Activated CD4-positive, alpha-beta T cell treated with anti-CD3 and anti-CD28 coated beads for 1 hour (primary cell): ENCODE measurements at regions not wholly inside any gene's neighbourhood (a gene's known extent, or its start where the extent isn't known, plus 50 kb on each side); places are given as distances from the start of the nearest gene placed in this dataset.
"Not testable (repeated sequence)": the region's sequence is repeated elsewhere in the genome, so short reads cannot be mapped to it uniquely, and the experiment has no call there.

Experiments used
- DNase-seq: peaks from one replicate; pipeline ENCODE4 v3.0.0-alpha.2; 2020

DNA sequence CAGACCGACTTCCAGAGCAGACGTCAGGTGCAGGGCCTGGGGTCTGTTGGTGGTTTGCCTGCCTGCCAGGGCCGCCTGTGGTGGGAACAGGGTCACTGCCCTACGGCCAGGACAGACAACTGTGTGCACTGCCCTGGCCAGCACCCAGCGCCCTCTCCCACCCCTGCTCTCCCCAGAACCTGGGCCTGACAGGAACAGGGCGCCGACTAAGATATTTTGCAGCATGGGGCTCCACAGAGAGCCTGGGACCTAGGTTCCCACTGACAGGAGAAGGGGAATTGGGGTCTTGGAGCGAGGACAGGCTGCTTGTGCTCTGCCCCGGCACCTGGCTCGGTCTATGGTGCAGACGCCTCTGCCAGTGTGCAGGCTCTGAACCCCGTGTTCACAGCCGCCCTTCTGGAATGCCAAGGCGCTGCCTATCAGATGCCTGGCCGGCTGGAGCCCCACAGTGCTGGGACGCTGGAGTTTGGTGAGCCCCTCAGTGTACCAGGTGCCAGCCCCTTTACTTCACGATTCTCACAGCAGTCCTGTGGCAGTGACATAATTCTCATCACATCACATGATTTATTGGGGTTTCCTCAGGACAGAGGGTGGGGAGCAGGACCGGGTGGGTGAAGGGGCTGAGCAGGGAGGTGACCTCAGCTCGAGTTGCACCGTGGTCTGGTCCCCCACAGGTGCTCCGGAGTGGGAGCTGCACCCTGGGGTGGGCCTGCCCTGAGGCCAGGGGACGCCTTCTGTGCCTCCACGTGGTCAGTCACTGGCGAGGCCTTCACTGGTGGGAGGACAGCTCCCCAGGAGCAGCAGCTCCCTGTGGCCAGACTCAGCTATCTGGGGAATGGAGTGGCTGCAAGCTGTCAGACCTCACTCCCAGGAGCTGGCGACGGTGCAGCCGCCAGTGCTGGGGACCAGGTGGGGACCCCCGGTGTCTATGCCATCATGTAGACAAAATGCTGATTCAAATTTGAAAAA lies 113.8 kb upstream of the LRPAP1 start:
- DNase-seq, result no peak

DNA sequence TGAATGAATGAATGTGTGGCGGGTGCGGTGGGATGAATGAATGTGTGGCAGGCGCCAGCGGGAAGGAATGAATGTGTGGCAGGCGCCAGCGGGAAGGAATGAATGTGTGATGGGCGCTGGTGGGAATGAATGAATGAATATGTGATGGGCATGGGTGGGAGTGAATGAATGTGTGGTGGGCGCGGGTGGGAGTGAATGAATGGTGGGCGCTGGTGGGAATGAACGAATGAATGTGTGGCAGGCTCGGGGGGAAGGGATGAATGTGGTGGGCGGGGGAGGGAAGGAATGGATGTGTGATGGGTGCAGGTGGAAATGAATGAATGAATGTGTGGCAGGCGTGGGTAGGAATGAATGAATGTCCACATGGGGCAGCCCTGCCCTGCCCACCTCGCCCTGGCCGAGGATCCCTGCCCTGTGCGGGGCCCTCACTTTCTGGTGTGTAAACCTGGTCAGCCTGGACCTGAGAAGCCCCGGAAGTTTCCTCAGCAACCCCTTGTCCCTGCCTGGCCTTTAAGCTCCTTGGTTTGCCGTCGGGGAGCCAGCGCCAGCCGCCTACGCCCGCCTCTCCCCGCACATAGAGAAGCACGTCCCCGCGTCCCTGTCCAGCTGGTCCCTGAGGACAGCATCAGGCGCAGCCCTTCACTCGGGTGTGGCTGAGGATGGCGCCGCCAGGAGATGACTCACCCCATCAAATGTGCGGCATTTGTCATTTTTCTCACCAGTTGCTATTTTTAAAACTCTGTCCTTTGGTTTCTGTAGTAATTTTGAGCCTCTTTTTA lies 112.8 kb upstream of the LRPAP1 start:
- no peak for DNase-seq

DNA sequence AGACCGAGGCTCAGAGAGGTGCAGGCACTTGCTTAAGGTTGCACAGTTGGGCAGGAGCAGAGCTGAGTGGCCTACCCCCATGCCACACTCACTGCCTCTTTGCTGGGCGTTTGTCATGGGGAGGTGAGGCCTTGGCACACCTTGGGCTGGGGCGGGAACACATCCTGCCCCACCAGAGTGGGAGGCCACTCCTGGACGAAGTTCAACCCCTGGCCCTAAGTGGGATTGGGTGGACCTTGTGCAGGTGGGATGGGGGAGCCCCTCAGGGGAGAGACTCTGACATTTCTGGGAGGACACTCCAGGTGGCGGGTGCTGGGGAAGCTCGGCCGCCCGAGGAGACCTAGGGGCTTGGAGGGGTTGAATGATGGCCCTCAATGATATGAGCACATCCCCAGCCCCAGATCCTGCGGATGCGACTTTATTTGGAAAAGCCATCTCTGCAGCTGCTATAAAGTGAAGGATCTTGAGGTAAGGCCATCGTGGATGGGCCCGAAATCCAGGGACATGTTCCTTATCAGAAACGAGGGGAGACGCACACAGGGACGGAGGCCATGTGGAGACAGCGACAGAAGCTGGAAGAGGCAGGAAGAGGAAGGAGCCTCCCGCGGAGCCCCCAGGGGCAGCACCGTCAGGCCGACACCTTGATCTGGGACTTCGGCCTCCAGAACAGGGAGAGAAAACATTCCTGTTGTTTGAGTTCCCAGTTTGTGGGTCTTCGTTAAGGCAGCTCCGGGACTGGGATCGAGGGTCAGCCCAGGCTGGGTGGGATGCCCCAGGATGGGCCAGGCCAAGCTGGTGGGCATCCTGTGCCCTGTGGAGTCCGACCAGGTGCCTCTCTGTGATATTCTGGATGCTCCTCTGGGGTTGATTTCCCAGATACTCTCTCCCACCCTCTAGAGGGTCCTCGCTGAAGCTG lies 111.6 kb upstream of the LRPAP1 start:
- no peak for DNase-seq

DNA sequence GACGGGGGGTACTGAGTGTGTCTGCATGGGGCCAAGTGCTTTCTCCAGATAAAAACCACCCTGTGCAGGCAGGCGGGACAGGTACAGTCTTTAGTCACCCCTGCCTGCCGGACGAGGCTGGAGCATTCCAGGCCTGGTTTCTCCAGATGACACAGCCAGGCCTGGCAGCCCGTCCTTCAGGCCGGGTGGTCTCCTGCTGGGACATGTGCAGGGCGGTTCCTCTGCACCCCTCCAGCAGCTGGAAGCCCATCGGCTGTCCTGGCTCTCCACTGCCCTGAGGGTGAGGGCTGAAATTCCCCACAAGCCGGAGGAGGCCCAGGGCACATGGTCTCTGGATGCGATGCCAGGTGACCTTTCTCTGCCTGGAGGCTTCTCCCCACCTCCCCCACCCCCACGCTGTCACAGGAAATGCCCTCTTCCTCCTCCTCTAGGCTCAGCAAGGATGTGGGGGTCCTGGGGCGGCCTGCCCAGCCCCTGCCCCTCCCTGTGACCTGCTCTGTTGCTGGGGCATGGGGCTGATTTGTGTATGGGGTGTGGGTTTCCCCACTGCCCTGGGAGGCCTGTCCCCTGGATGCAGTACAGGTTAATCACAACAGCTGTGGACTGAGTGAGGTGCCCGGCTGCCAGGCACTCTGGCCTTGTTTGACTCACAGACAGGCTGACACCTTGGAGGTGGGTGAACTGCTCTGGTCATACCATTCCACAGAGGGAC lies 110.7 kb upstream of the LRPAP1 start:
- no peak for DNase-seq

DNA sequence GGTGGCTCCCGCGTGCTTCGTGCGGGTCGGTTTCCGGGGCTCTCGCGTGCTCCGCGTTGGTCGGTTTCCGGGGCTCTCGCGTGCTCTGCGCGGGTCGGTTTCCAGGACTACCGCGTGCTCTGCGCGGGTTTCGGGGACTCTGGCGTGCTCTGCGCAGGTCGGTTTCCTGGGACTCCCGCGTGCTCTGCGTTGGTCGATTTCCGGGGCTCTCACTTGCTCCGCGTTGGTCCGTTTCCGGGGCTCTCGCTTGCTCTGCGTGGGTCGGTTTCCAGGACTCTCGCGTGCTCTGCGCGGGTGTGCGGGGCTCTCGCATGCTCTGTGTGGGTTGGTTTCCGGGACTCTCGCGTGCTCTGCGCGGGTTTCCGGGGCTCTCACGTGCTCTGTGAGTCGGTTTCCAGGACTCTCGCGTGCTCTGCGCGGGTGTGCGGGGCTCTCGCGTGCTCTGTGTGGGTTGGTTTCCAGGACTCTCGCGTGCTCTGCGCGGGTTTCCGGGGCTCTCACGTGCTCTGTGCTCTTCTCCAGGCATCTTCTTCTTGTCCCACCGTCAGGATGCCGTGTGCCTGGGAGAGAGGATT lies 109.9 kb upstream of the LRPAP1 start:
- no peak for DNase-seq

DNA sequence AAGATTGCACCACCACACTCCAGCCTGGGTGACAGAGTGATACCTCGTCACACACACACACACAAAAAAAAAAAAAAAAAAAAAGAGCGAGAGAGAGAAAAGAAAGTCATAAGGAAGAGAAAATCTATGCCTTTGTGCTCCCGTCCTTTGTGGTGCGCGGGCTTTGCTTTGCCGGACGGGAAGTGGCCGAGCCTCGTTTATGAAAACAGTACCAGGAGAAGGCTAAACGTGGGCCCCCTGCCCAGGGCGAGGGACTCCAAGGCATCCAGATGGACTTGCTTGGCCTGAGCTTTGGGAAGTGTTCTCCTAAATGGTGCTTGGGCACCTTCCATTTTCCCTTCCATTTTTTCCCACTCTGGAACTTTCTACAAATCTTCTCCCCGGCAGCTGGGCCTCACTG lies 109.3 kb upstream of the LRPAP1 start:
- DNase-seq, result no peak

DNA sequence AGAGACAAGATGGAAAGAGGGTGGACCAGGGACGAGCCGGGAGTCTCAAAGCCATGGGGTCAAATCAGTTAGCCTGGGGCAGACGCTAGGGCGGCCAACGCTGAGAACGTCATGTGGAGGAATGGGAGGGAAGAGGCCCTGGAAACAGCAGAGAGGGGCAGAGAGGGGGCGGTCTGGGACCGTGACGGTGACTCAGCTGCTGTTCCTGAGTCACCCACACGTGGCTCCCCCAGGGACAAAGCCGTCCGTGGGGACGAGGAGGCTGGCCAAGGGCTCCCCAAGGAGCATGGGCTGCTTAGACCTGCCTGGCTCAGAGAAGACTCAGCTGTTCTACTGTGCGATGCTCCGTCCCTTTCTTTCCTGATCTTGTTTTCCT lies 108.4 kb upstream of the LRPAP1 start:
- DNase-seq, result no peak

DNA sequence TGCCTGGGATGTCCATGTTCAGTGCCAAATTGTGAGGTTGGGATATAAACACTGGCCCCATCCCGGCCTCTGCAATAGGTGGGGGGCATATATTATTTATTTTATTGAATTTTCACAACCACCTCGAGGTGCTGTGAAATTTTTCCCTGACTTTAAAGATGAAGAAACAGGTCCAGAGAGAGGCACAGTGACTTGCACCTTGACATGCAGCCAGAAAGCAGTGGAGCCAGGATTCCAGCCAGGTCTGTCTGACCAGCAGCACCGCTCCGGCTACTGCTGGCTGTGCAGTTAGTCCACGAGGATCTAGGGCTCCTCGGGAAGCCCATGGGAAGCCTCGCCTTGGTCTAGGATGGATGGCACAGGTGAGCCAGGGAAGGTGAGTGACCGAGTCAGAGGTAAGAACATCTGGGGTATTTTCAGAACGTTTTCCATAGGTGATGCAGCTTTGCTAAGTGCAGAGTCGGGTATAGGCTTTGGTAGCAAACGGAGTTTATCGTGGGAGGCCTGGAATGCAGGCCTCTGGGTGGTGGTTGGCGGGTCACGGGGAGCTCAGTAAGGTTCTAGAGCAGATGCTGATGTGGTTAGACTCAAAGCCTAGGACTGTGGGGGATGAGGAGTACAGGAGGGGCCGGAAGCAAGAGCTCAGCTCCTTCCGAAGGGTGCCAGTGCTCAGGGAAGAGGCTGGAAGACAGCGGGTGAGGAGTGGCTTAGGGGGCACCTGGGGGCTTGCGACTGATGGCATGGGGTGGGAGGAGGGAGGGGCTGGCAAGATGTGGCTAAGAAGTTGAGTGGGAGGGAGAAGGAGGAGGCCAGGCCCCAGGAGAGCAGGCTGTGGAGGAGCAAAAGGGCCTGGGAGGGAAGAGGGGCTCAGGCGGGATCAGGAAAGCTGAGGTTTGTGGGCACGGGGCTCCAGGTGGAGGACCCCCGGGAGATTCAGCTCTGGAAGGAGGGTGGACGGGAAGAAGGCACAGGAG lies 107.7 kb upstream of the LRPAP1 start:
- no peak for DNase-seq

DNA sequence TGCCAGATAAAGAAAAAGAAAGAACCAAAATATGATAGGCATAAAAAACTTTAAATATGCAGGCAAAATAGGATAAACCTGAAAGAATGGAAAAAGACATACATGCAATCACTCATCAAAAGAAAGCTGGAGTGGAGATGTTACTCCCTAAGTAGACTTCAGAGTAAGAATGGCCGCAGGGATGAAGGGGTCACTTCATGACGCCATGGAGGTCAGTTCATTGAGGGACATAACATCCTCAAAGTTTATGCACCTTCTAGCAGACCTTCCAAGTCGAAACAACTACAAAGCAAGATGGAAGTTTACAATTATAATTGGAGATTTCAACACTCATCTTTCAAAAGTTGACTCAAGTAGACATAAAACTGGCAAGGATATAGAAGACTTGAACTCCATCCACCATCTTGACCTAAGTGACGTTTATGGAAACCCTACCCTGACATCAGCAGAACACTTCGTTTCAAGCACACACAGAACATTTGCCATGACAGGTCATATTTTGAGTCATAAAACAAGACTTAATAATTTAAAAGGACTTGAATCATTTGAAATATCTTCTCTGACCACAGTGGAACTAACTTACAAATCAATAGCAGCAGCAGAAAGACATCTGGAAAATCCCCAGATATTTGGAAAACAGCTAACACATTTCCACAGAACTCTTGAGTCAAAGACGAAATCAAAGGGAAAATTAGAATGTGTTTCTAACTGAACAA lies 106.0 kb upstream of the LRPAP1 start:
- DNase-seq, result no peak

DNA sequence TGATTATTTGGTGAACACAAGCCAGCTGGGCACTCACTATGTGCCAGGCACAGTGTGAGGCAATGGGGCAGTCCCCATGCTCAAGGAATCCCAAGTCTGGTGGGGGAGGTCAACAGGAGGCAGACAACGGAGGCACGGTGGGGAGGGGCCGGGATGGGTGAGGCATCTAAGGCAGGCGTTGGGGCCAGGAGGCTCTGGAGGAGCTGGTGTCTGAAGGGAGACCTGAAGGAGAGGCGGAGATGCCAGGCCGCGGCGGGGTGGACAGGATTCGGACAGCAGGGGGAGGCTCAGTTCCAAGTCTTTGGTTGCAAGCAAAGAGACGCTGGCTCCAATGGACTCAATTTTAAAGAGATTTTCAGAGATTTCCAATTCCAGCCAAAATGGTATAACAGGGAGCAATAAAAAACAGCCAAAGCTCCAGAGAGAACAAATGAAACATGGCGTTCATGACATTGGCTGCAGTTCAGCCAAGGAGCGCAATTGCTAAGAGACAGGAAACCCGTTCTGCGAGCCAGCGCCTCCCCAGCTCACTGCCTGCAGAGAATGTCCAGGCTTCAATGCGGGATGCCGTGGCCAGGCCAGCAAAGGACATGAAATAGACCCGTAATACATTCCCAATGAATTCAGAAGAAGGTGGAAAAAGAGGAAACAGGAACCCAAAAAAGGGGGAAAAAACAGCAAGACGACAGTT lies 105.2 kb upstream of the LRPAP1 start:
- DNase-seq, result no peak

DNA sequence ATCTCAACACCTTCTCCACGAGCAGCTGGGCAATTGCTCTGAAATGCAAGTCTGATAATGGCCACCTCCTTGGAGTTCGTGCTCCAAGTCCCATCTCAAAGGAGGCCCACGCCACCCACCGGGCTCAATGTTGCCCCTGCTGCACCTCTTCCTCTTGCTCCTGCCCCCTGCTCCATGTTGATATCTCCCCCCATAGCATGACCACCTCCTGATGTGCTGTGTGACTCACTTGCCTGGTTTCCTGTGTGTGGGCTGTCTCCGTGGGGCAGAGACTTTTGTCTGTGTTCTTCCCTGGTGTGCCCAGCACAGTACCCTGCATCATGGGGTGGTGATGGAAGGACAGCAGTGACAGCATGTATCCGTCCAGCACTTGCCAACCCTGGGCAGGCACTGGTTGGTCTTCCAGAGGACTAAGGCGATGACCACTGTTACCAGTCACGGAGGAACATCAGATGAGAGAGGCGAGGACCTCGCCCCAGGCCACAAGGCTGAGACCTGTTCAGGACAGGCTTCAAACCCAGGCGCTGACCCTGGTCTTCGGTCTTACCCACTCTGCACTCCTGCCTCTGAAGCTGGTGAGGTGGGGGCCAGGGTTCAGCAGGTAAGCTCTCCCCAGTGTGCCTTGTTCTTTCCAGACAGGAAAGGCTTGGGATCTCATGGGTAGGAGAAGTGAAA lies 104.6 kb upstream of the LRPAP1 start:
- no peak for DNase-seq

DNA sequence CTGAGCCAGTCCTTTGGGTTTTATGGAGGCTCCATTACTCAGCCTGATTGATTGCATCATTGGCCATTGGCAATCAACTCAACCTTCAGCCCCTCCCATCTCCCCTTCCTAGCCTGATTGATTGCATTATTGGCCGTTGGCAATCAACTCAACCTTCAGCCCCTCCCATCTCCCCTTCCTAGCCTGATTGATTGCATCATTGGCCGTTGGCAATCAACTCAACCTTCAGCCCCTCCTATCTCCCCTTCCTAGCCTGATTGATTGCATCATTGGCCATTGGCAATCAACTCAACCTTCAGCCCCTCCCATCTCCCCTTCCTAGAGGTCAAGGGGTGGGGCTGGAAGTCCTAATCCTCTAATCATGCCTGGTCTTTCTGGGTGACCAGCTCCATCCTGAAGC lies 103.8 kb upstream of the LRPAP1 start:
- DNase-seq, result not testable (repeated sequence)

DNA sequence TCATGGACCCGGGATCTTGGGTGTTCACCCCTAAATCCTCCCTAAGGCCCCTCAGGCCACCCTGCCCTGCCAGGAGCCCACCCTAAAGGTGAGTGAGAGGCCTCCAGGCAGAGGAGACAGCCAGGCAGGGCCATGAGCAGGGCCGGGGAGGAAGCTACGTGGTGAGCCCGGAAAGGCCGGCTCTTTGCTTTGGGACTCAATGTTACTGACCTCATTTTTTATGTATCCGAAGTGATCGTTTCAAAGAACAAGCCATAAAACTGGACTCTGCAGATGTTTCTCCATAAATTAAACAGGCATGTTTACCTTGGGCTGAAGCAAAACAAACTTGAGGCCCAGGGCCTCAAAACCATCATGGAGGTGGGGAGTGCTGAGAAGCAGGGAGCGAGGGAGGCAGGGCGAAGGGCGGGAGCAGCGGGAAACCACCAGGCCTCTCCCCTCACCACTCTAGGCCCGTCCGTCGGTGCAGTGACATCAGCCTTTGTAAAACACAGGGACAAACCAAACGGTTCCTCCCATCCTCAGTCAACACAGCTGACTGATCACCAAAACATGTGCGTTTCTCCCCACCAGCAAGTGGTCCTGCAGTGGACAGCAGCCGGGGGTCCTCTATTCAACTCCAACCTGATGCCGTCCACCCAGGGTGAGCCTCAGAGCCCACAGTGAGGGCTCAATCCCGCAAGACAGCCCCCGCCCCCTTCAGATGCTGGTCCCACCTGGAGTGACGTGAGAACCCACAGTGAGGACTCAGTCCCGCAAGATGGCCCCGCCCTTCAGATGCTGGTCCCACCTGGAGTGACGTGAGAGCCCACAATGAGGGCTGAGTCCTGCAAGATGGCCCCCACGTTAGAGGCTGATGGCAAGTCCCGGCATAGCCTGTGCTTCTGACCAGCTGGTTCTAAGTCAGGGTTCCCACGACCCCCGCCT lies 102.9 kb upstream of the LRPAP1 start:
- no peak for DNase-seq

DNA sequence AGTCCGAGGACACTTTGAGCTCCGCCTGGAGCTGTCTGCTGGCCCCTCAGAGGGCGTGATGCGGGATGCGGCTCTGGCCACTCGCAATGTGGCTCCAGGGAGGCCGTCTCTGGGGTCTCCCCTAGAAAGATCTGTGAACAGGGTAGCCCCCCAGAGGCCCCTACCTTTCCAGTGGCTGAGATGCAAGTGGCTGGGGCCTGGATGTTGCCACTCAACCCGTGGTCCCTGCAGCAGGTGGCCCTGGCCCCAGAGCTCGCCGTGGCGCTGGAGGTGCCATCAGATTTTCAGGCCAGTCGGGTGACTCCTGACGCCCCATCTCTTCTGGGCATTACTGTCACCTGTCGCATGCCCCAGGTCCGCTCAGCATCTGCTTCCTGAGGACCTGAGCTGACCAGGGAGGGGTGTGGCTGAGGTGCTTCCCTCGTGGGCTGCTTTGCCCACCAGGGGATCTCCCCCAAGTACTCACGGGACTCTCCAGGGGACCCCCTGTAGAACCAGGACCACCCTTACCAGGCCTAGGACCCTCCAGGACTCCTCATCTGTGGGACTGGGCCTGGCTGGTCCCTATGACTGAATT lies 102.1 kb upstream of the LRPAP1 start:
- no peak for DNase-seq

DNA sequence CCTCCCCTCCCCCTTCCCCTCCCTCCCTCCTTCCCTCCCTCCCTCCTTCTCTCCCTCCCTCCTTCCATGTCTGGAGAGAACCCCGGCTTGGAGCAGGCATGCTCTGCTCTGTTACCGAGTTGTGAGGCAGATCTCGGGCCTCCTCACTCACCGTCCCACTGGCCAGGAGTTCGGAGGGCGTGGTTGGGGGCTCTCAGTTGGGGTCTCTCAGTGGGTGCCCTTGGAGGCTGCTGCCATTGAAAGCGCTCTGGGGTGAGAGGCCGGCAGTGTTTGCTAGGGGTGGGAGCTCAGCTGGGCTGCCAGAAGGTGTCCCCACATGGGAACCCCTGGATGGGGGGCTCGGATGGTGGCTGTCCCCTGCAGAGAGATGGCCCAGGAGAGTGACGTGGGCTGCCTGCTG lies 101.1 kb upstream of the LRPAP1 start:
- not testable (repeated sequence) for DNase-seq

DNA sequence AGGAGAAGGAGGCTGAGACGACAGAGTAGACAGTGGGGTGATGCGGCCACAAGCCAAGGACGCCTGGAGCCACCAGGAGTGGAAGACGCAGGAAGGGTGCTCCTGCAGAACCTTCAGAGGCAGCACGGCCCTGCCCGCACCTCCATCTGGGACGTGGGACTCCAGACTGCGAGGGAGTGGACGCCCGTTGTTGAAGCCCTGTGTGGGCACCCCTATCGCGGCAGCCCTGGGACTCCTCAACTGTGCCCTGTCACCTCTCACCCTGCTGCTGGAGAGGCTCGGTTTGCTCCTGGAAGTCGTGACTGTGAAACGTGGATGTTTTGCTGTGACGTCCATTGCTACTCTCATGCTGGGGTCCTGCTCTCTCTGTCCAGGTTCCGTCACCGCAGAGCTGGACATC lies 100.6 kb upstream of the LRPAP1 start:
- DNase-seq, result not testable (repeated sequence)
